HFF-Myc (cell line): ENCODE measurements at regions not wholly inside any gene's neighbourhood (a gene's known extent, or its start where the extent isn't known, plus 50 kb on each side); places are given as distances from the start of the nearest gene placed in this dataset.

Source experiments
- DNase-seq: peaks from one replicate; pipeline ENCODE4 v3.0.0-alpha.2; 2011; ENCODE audit warnings: low read depth; ENCODE audit errors: extremely low read depth
- H3K4me3 ChIP-seq: replicated peaks from 2 replicates; pipeline ENCODE4 v1.5.1; 2011; ENCODE audit warnings: low read depth, mild to moderate bottlenecking, control low read depth, low read length
- CTCF ChIP-seq: IDR thresholded peaks from 2 replicates; pipeline ENCODE4 v1.5.1; 2012; ENCODE audit warnings: mild to moderate bottlenecking, low read depth, low read length, control low read depth; ENCODE audit errors: missing control alignments

DNA sequence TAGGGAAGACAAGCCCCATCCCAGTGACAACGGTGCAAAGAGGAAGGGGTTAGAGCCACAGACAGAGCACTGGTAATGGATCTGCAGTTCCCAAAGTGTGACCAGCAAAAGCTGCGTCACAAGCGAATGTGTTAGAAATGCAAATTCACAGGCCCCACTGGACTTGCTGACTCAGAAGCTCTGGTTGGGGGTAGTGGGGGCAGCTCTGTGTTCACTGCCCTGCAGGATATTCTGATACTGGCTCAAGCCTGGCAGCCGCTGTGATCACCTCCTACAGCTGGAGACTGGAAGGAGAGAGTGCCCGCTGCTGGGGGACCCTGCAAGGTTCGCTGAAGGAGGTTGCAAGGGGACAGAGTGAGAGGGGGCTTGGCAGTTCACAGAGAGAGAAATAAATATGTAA, 179.7 kb upstream of the CDH4 start:
- no peak for DNase-seq

DNA sequence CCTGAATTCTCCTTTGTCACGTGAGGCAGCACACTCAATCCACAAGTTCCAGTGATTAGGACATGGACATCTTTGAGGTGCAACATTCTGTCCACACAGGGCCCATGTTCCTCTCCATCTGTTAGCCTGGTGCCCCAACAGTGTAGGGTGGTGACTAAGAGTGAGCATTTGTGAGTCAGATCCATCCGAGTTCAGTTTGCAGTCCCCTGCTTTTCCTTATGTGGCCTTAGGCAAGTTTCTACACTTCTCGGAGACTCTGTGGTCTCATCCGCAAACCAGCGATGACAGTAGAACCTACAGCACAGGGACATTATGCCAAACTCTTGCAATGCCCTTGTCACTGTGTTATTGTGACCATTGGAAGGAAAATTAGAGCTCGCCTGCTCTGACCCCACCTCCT, 178.7 kb upstream of the CDH4 start:
- no peak overlapping the region for H3K4me3 ChIP-seq
- DNase-seq = no peak
- no peak for TF ChIP-seq CTCF

More for the DNA sequence above, 179.7 kb upstream of the CDH4 start:
- H3K4me3 ChIP-seq = no peak overlapping the region
- no peak for TF ChIP-seq CTCF

DNA sequence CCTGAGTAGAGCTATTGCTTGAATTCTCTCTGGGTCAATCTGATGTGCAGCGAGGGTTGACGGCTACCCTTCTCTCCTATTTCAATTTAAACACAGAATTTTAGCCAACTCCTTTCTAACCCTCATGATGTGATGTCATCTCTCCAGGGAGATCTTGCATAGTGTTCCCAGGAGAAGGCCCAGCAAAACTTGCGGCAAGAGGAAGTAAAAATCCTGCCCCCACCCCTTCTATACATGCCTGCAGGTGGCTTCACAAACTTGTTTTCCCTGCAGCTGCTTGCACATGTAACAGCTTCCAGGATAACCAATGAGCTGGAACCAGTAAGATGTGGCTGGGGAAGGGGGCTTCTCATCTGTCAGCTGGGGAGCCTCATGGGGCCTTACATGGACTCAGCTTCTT, 169.3 kb upstream of the CDH4 start:
- H3K4me3 ChIP-seq = no peak overlapping the region
- TF ChIP-seq CTCF = no peak
- no peak for DNase-seq

DNA sequence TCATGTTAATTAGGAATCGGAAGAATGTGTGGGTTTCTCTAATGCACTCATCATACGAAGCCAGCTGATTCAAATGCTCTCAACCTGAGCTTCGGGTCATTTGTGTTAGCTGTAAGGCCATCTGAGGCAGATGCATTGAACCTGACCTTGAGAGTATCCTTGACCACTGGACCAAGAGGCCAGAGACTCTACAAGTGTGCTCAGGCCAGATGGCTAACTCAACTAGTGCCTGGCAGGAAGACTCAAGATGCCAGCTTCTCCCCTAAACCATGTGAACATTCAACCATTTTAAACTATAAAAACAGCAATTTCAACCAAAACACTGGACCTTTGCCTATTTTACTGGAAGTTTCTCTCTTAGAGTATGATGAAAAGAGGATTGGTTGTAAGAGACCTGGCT, 168.6 kb upstream of the CDH4 start:
- H3K4me3 ChIP-seq = no peak overlapping the region
- TF ChIP-seq CTCF = no peak
- no peak for DNase-seq

DNA sequence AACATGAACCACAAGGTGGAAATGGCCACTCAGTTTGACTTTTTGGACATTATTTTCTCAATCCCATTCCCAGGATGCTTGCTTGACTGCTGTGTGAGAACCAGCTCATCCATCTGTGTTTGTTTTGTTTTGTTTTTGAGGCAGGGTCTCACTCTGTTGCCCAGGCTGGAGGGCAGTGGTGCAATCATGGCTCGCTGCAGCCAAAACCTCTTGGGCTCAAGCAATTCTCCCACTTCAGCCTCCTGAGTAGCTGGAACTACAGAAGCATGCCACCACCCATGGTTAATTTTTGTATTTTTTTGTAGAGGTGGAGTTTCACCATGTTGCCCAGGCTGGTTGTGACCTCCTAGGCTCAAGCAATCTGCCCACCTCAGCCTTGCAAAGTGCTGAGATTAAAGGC, 166.0 kb upstream of the CDH4 start:
- DNase-seq = no peak
- no peak for TF ChIP-seq CTCF
- no peak overlapping the region for H3K4me3 ChIP-seq

GRCh38 chr20:61090541-61090940, 161.5 kb upstream of the CDH4 start:
- no peak for DNase-seq
- TF ChIP-seq CTCF = no peak
- no peak overlapping the region for H3K4me3 ChIP-seq

- no peak for TF ChIP-seq CTCF
- H3K4me3 ChIP-seq = no peak overlapping the region
- DNase-seq = no peak
Measured at GRCh38 chr20:61092251-61092650, 159.8 kb upstream of the CDH4 start.
